Mammary epithelial cell (primary cell): ENCODE measurements at regions not wholly inside any gene's neighbourhood (a gene's known extent, or its start where the extent isn't known, plus 50 kb on each side); places are given as distances from the start of the nearest gene placed in this dataset.

Source experiments
- EZH2 ChIP-seq: IDR thresholded peaks from 2 replicates; pipeline ENCODE4 v1.6.1; 2012; ENCODE audit warnings: low read length, inconsistent platforms, borderline replicate concordance
- TF ChIP-seq, protein P1 (sequence below), 2 donors: IDR thresholded peaks in 1 of 2; conservative IDR thresholded peaks in 1 of 2; 2 replicates each; pipeline ENCODE4 v1.5.1; 2011 to 2012; ENCODE audit warnings: inconsistent platforms in 2 of 2, low read length in 2 of 2, mild to moderate bottlenecking in 2 of 2, control low read depth in 1 of 2, low read depth in 1 of 2; ENCODE audit not compliant: insufficient read depth in 1 of 2; ENCODE audit errors: extremely low read depth in 1 of 2

DNA sequence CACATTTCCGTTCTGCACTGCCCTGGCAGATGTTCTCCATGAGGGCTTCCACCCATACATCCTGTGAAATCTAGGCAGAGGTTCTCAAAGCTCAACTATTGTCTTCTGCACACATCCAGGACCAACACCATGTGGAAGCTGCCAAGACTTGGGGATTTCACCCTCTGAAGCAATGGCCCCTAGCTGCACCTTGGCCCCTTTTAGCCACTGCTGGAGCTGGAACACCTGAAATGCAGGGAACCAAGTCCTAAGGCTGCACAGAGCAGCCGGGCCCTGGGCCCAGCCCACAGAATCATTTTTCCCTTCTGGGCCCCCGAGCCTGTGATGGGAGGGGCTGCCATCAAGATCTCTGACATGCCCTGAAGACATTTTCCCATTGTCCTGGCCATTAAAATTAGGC lies 228.7 kb downstream of the ANXA1 start:
- TF ChIP-seq, protein P1, sequence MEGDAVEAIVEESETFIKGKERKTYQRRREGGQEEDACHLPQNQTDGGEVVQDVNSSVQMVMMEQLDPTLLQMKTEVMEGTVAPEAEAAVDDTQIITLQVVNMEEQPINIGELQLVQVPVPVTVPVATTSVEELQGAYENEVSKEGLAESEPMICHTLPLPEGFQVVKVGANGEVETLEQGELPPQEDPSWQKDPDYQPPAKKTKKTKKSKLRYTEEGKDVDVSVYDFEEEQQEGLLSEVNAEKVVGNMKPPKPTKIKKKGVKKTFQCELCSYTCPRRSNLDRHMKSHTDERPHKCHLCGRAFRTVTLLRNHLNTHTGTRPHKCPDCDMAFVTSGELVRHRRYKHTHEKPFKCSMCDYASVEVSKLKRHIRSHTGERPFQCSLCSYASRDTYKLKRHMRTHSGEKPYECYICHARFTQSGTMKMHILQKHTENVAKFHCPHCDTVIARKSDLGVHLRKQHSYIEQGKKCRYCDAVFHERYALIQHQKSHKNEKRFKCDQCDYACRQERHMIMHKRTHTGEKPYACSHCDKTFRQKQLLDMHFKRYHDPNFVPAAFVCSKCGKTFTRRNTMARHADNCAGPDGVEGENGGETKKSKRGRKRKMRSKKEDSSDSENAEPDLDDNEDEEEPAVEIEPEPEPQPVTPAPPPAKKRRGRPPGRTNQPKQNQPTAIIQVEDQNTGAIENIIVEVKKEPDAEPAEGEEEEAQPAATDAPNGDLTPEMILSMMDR (conservative IDR thresholded peaks at IDR 0.05 in 1 of 2, IDR thresholded peaks at IDR 0.05 in 1 of 2; ENCODE audit: extremely low read depth in 1 of 2, insufficient read depth in 1 of 2, low read depth in 1 of 2, low read length in 2 of 2): no peak
- TF ChIP-seq EZH2: no peak
